ENCODE measurements at regions not wholly inside any gene's neighbourhood (a gene's known extent, or its start where the extent isn't known, plus 50 kb on each side); places are given as distances from the start of the nearest gene placed in this dataset.

GRCh38 chr9:90124961-90125360 lies 517.7 kb downstream of the DIRAS2 start:
- no peak for TF ChIP-seq EZH2 (optimal IDR thresholded peaks at IDR 0.05; ENCODE audit: low read depth, low read length)
- no peak for TF ChIP-seq CTCF (IDR thresholded peaks at IDR 0.05; ENCODE audit: low read length)
